Upper lobe of right lung (tissue), 1 donor: ENCODE measurements at regions not wholly inside any gene's neighbourhood (a gene's known extent, or its start where the extent isn't known, plus 50 kb on each side); places are given as distances from the start of the nearest gene placed in this dataset.
"Not testable (repeated sequence)": the region's sequence is repeated elsewhere in the genome, so short reads cannot be mapped to it uniquely, and the experiment has no call there.

Experiments
- ATAC-seq: fragments of 200-7000 bp; cut with Tn5 transposase; one replicate; pipeline ENCODE4 v1.9.1; 2020; ENCODE audit warnings: mild to moderate bottlenecking, moderate library complexity
- DNase-seq: peaks from one replicate; pipeline ENCODE4 v3.0.0-alpha.2; 2020
- H3K27ac ChIP-seq: fragments of 200-600 bp; one replicate; pipeline ENCODE4 v1.8.0; 2022
- H3K27me3 ChIP-seq: fragments of 200-600 bp; one replicate; pipeline ENCODE4 v1.8.0; 2022; ENCODE audit warnings: mild to moderate bottlenecking
- H3K36me3 ChIP-seq: fragments of 200-600 bp; one replicate; pipeline ENCODE4 v1.8.0; 2022
- H3K4me1 ChIP-seq: fragments of 200-600 bp; one replicate; pipeline ENCODE4 v1.8.0; 2022
- H3K4me3 ChIP-seq: fragments of 200-600 bp; one replicate; pipeline ENCODE4 v1.8.0; 2022; ENCODE audit warnings: mild to moderate bottlenecking
- H3K9me3 ChIP-seq: fragments of 200-600 bp; one replicate; pipeline ENCODE4 v1.8.0; 2022
- intact Hi-C: fragments of 100-400 bp; cut with DNase I; formaldehyde crosslinking; loops from one replicate; pipeline ENCODE4 v1.11.0; 2022
- TF ChIP-seq, protein P1 (sequence below): fragments of 200-600 bp; IDR thresholded peaks from one replicate; pipeline ENCODE4 v1.8.0; 2022; ENCODE audit warnings: antibody characterized with exemption
- donor health status: DM: no; HTN: yes; CAD: no; lungs with severe emphysema.

- DNase-seq (no peak), ATAC-seq (no peak)
- intact Hi-C loops, result no loop called here
- no peaks in the 10 kb centered on the region for H3K4me1 ChIP-seq
- H3K4me3 ChIP-seq, result no peak overlapping the region
- no peaks in the 10 kb centered on the region for H3K9me3 ChIP-seq
- H3K27me3 ChIP-seq, result no peaks in the 10 kb centered on the region
- TF ChIP-seq, protein P1, sequence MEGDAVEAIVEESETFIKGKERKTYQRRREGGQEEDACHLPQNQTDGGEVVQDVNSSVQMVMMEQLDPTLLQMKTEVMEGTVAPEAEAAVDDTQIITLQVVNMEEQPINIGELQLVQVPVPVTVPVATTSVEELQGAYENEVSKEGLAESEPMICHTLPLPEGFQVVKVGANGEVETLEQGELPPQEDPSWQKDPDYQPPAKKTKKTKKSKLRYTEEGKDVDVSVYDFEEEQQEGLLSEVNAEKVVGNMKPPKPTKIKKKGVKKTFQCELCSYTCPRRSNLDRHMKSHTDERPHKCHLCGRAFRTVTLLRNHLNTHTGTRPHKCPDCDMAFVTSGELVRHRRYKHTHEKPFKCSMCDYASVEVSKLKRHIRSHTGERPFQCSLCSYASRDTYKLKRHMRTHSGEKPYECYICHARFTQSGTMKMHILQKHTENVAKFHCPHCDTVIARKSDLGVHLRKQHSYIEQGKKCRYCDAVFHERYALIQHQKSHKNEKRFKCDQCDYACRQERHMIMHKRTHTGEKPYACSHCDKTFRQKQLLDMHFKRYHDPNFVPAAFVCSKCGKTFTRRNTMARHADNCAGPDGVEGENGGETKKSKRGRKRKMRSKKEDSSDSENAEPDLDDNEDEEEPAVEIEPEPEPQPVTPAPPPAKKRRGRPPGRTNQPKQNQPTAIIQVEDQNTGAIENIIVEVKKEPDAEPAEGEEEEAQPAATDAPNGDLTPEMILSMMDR, result no peak
- H3K27ac ChIP-seq, result no peak overlapping the region
- no peaks in the 10 kb centered on the region for H3K36me3 ChIP-seq
These were observed 456.2 kb upstream of the MIR17HG start for GRCh38 chr13:90891329-90891728.

DNA sequence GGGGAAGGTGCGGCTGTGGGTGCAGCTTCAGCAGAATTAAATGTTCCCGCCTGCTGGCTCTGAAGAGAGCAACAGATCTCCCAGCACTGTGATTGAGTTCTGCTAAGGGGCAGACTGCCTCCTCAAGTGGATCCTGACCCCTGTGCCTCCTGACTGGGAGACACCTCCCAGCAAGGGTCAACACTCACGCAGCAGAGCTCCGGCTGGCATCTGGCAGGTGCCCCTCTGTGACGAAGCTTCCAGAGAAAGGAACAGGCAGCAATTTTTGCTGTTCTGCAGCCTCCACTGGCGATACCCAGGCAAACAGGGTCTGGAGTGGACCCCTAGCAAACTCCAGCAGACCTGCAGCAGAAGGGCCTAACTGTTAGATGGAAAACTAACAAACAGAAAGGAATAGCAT is 454.3 kb upstream of the MIR17HG start:
- intact Hi-C loops, H3K27me3 ChIP-seq, ATAC-seq, H3K9me3 ChIP-seq, H3K4me3 ChIP-seq, H3K27ac ChIP-seq, H3K4me1 ChIP-seq, H3K36me3 ChIP-seq, DNase-seq: not testable (repeated sequence)

DNA sequence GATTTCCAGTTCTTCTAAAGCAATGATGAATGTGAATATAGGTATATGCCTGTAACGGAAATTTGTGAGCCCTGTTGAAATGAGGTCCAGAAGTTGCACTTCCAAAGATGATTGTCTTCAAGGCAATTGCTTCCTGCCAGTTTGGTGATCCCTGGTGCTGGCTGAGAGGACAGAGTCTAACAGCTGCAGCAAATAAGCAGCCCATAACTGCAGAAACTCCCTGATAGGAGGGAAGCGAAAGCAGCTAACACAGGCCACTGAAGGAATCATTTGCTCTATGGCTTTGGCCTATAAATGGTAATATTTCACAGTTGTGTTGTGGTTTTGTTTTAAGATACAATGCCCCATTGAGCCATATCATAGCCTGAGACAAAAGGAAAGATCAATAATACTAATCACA is 451.5 kb upstream of the MIR17HG start:
- ATAC-seq, result no peak
- TF ChIP-seq, protein P1, result no peak
- Histone ChIP-seq H3K27me3 (no peaks in the 10 kb centered on the region), H3K36me3 (no peaks in the 10 kb centered on the region), H3K27ac (no peak overlapping the region), H3K4me1 (no peaks in the 10 kb centered on the region), H3K9me3 (no peaks in the 10 kb centered on the region), H3K4me3 (no peak overlapping the region)
- intact Hi-C loops, result no loop called here
- no peak for DNase-seq

- TF ChIP-seq, protein P1, result no peak
- Histone ChIP-seq H3K27me3 (no peaks in the 10 kb centered on the region), H3K9me3 (no peaks in the 10 kb centered on the region), H3K36me3 (no peaks in the 10 kb centered on the region), H3K27ac (no peak overlapping the region), H3K4me1 (no peaks in the 10 kb centered on the region), H3K4me3 (no peak overlapping the region)
- intact Hi-C loops, result no loop called here
- DNase-seq (no peak), ATAC-seq (no peak)
These were observed 448.7 kb upstream of the MIR17HG start for GRCh38 chr13:90898811-90899210.

DNA sequence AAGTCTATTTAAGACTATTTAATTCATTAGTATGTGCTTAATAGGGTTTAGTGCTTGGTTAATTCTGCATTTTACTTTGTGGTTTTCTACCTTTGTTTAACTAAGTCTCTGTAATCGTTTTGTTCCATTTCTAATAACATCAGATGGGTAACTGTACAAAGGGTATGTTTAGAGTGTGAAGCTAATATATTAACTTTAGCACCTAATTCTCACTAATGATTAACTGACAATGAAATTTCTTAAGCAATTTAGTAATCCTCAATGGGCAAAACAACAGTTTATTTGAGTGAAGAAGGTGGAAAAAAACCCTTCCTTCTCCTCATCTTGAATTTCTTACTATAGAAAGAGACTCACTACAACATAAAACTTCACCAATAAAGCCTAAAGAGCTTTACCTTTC is 448.1 kb upstream of the MIR17HG start:
- TF ChIP-seq, protein P1, result no peak
- no peak overlapping the region for H3K27ac ChIP-seq

DNA sequence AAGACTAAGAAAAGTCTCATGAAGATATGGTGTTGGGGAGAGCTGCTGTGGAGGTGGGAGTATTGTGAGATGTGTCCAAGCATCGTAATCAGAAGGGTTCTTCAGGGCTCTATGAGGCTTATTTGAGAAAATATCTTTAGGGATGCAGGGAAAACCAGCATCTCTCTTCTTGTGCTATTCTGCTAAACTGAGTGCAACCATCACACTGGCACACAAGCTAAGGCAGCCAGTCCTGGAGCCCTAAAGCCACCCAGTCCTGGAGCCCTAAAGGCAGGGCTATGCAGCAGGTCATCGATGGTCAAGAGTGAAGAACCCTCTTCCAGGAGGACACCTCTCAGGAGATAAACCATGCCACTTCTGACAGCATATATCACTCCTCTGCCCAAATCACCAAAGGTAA is 445.2 kb upstream of the MIR17HG start:
- ATAC-seq (no peak), DNase-seq (no peak)
- Histone ChIP-seq H3K27ac (no peak overlapping the region), H3K36me3 (no peaks in the 10 kb centered on the region), H3K9me3 (no peaks in the 10 kb centered on the region), H3K27me3 (no peaks in the 10 kb centered on the region), H3K4me1 (no peaks in the 10 kb centered on the region), H3K4me3 (no peak overlapping the region)
- TF ChIP-seq, protein P1, result no peak
- intact Hi-C loops, result no loop called here

More for the DNA sequence above, 448.1 kb upstream of the MIR17HG start:
- no peak for ATAC-seq
- no peak overlapping the region for H3K4me3 ChIP-seq
- no peaks in the 10 kb centered on the region for H3K36me3 ChIP-seq
- DNase-seq, result no peak
- H3K4me1 ChIP-seq, result no peaks in the 10 kb centered on the region
- intact Hi-C loops, result no loop called here
- H3K9me3 ChIP-seq, result no peaks in the 10 kb centered on the region
- H3K27me3 ChIP-seq, result no peaks in the 10 kb centered on the region
